Colonic mucosa (tissue), 4 donors: ENCODE measurements at regions not wholly inside any gene's neighbourhood (a gene's known extent, or its start where the extent isn't known, plus 50 kb on each side); places are given as distances from the start of the nearest gene placed in this dataset.

Experiments
- DNase-seq: peaks from one replicate; pipeline ENCODE4 v3.0.0-alpha.2; 2020
- H3K27ac ChIP-seq: fragments of 200-600 bp; one replicate; pipeline ENCODE4 v1.8.0; 2021
- H3K27me3 ChIP-seq: fragments of 200-600 bp; one replicate; pipeline ENCODE4 v1.8.0; 2021
- H3K36me3 ChIP-seq: fragments of 200-600 bp; one replicate; pipeline ENCODE4 v1.8.0; 2021
- H3K4me1 ChIP-seq: fragments of 200-600 bp; one replicate; pipeline ENCODE4 v1.8.0; 2021; ENCODE audit warnings: mild to moderate bottlenecking
- H3K4me3 ChIP-seq: fragments of 200-600 bp; one replicate; pipeline ENCODE4 v1.8.0; 2021
- H3K9ac ChIP-seq, 2 donors: one replicate each; pipeline ENCODE4 v1.7.0; 2013; ENCODE audit warnings: control low read depth in 2 of 2, low read depth in 2 of 2, low read length in 2 of 2
- H3K9me3 ChIP-seq: fragments of 200-600 bp; one replicate; pipeline ENCODE4 v1.8.0; 2021
- CTCF ChIP-seq: fragments of 200-600 bp; IDR thresholded peaks from one replicate; pipeline ENCODE4 v1.8.0; 2022; ENCODE audit warnings: antibody characterized with exemption, mild to moderate bottlenecking
- intact Hi-C: fragments of 100-400 bp; cut with DNase I; formaldehyde crosslinking; loops from one replicate; pipeline ENCODE4 v1.14.1; 2022
- donor health status: healthy.
- donor health status: DM: no; HTN: no; CAD: no.
- donor health status: DM: no; HTN: no; CAD: no.

GRCh38 chr7:121638286-121638685 lies 234.7 kb upstream of the PTPRZ1 start:
- Histone ChIP-seq H3K4me3 (no peak overlapping the region), H3K27ac (no peak overlapping the region), H3K36me3 (no peaks in the 10 kb centered on the region), H3K27me3 (no peaks in the 10 kb centered on the region), H3K9ac (no peak overlapping the region), H3K9me3 (no peaks in the 10 kb centered on the region), H3K4me1 (no peaks in the 10 kb centered on the region)
- no peak for DNase-seq
- intact Hi-C loops, result no loop called here
- TF ChIP-seq CTCF, result no peak

GRCh38 chr7:121634356-121634755 lies 238.2 kb upstream of the FAM3C start:
- intact Hi-C loops, result no loop called here
- Histone ChIP-seq H3K27me3 (no peaks in the 10 kb centered on the region), H3K4me1 (no peaks in the 10 kb centered on the region), H3K27ac (no peak overlapping the region), H3K36me3 (no peaks in the 10 kb centered on the region), H3K9ac (no peak overlapping the region), H3K9me3 (no peaks in the 10 kb centered on the region), H3K4me3 (no peak overlapping the region)
- TF ChIP-seq CTCF, result no peak
- no peak for DNase-seq

GRCh38 chr7:121633186-121633585 lies 237.1 kb upstream of the FAM3C start:
- Histone ChIP-seq H3K4me1 (no peaks in the 10 kb centered on the region), H3K4me3 (no peak overlapping the region), H3K27ac (no peak overlapping the region), H3K9me3 (no peaks in the 10 kb centered on the region), H3K36me3 (no peaks in the 10 kb centered on the region), H3K27me3 (no peaks in the 10 kb centered on the region), H3K9ac (no peak overlapping the region)
- TF ChIP-seq CTCF, result no peak
- no peak for DNase-seq
- intact Hi-C loops, result no loop called here

GRCh38 chr7:121624958-121625357 lies 228.8 kb upstream of the FAM3C start:
- Histone ChIP-seq H3K9me3 (no peaks in the 10 kb centered on the region), H3K9ac (no peak overlapping the region), H3K4me3 (no peak overlapping the region), H3K27ac (no peak overlapping the region), H3K27me3 (no peaks in the 10 kb centered on the region), H3K4me1 (no peaks in the 10 kb centered on the region), H3K36me3 (no peaks in the 10 kb centered on the region)
- no peak for DNase-seq
- intact Hi-C loops, result no loop called here
- no peak for TF ChIP-seq CTCF

GRCh38 chr7:121623130-121623872 lies 227.2 kb upstream of the FAM3C start:
- H3K9me3 ChIP-seq, result no peaks in the 10 kb centered on the region
- intact Hi-C loops, result no loop called here
- H3K27ac ChIP-seq, result no peak overlapping the region
- no peak overlapping the region for H3K4me3 ChIP-seq
- no peak overlapping the region for H3K9ac ChIP-seq
- H3K27me3 ChIP-seq, result no peaks in the 10 kb centered on the region
- no peak for DNase-seq
- no peaks in the 10 kb centered on the region for H3K36me3 ChIP-seq
- no peak for TF ChIP-seq CTCF
- H3K4me1 ChIP-seq, result no peaks in the 10 kb centered on the region
